HEK293 (cell line): ENCODE measurements at regions not wholly inside any gene's neighbourhood (a gene's known extent, or its start where the extent isn't known, plus 50 kb on each side); places are given as distances from the start of the nearest gene placed in this dataset.

Source experiments
- AEBP2 ChIP-seq: fragments of 450-650 bp; formaldehyde crosslinking; IDR thresholded peaks from 2 replicates; pipeline ENCODE4 v1.5.1; 2016; ENCODE audit warnings: missing biosample characterization, missing genetic modification characterization, borderline replicate concordance
- EGR2 ChIP-seq: fragments of 450-650 bp; formaldehyde crosslinking; IDR thresholded peaks from 2 replicates; pipeline ENCODE4 v1.5.1; 2016; ENCODE audit warnings: low read depth, missing biosample characterization, missing genetic modification characterization
- GFI1B ChIP-seq: fragments of 450-650 bp; formaldehyde crosslinking; IDR thresholded peaks from 2 replicates; pipeline ENCODE4 v1.5.1; 2016; ENCODE audit warnings: missing biosample characterization, missing genetic modification characterization
- GLIS2 ChIP-seq: fragments of 450-650 bp; formaldehyde crosslinking; IDR thresholded peaks from 2 replicates; pipeline ENCODE4 v1.5.1; 2016; ENCODE audit warnings: missing biosample characterization, missing genetic modification characterization
- HIC1 ChIP-seq: fragments of 450-650 bp; formaldehyde crosslinking; IDR thresholded peaks from 2 replicates; pipeline ENCODE4 v1.5.1; 2016; ENCODE audit warnings: missing biosample characterization, missing genetic modification characterization
- KLF9 ChIP-seq: fragments of 450-650 bp; formaldehyde crosslinking; IDR thresholded peaks from 2 replicates; pipeline ENCODE4 v1.5.1; 2016; ENCODE audit warnings: missing biosample characterization, missing genetic modification characterization, low read depth
- MYNN ChIP-seq: fragments of 450-650 bp; formaldehyde crosslinking; IDR thresholded peaks from 2 replicates; pipeline ENCODE4 v1.5.1; 2016; ENCODE audit warnings: missing biosample characterization, missing genetic modification characterization, borderline replicate concordance
- MZF1 ChIP-seq: fragments of 450-650 bp; formaldehyde crosslinking; IDR thresholded peaks from 2 replicates; pipeline ENCODE4 v1.5.1; 2017; ENCODE audit warnings: missing biosample characterization, missing genetic modification characterization, borderline replicate concordance
- SALL2 ChIP-seq: fragments of 450-650 bp; formaldehyde crosslinking; IDR thresholded peaks from 2 replicates; pipeline ENCODE4 v1.5.0; 2017; ENCODE audit warnings: missing biosample characterization, mild to moderate bottlenecking, missing genetic modification characterization, borderline replicate concordance
- TCF7L2 ChIP-seq: IDR thresholded peaks from 2 replicates; pipeline ENCODE4 v1.6.1; 2011; ENCODE audit warnings: low read depth, mild to moderate bottlenecking, inconsistent platforms, low read length, moderate library complexity, borderline replicate concordance
- ZBTB1 ChIP-seq: fragments of 450-650 bp; formaldehyde crosslinking; IDR thresholded peaks from 2 replicates; pipeline ENCODE4 v1.5.1; 2016; ENCODE audit warnings: missing biosample characterization, missing genetic modification characterization
- ZBTB21 ChIP-seq: fragments of 450-650 bp; formaldehyde crosslinking; IDR thresholded peaks from 2 replicates; pipeline ENCODE4 v1.5.1; 2017; ENCODE audit warnings: missing biosample characterization, missing genetic modification characterization
- ZFP37 ChIP-seq: fragments of 450-650 bp; formaldehyde crosslinking; IDR thresholded peaks from 2 replicates; pipeline ENCODE4 v1.5.1; 2016; ENCODE audit warnings: missing biosample characterization, missing genetic modification characterization
- ZNF112 ChIP-seq: fragments of 450-650 bp; formaldehyde crosslinking; IDR thresholded peaks from 2 replicates; pipeline ENCODE4 v1.5.0; 2017; ENCODE audit warnings: missing biosample characterization, missing genetic modification characterization
- ZNF2 ChIP-seq: fragments of 450-650 bp; formaldehyde crosslinking; IDR thresholded peaks from 2 replicates; pipeline ENCODE4 v1.5.1; 2016; ENCODE audit warnings: missing biosample characterization, missing genetic modification characterization
- ZNF354C ChIP-seq: fragments of 450-650 bp; formaldehyde crosslinking; IDR thresholded peaks from 2 replicates; pipeline ENCODE4 v1.5.1; 2016; ENCODE audit warnings: missing biosample characterization, missing genetic modification characterization, low read depth, borderline replicate concordance
- ZNF366 ChIP-seq: fragments of 450-650 bp; formaldehyde crosslinking; conservative IDR thresholded peaks from 2 replicates; pipeline ENCODE4 v1.5.1; 2016; ENCODE audit warnings: missing biosample characterization, missing genetic modification characterization
- ZNF561 ChIP-seq: fragments of 450-650 bp; IDR thresholded peaks from 2 replicates; pipeline ENCODE4 v1.5.1; 2018; ENCODE audit warnings: missing biosample characterization, missing genetic modification characterization, borderline replicate concordance
- ZNF580 ChIP-seq: fragments of 450-650 bp; formaldehyde crosslinking; IDR thresholded peaks from 2 replicates; pipeline ENCODE4 v1.5.1; 2016; ENCODE audit warnings: missing biosample characterization, missing genetic modification characterization
- ZNF660 ChIP-seq: fragments of 450-650 bp; IDR thresholded peaks from 2 replicates; pipeline ENCODE4 v1.5.1; 2018; ENCODE audit warnings: missing biosample characterization, mild to moderate bottlenecking, missing genetic modification characterization
- ZNF677 ChIP-seq: fragments of 450-650 bp; IDR thresholded peaks from 2 replicates; pipeline ENCODE4 v1.5.0; 2018; ENCODE audit warnings: missing biosample characterization, mild to moderate bottlenecking, missing genetic modification characterization, moderate library complexity
- ZNF701 ChIP-seq: fragments of 450-650 bp; formaldehyde crosslinking; IDR thresholded peaks from 2 replicates; pipeline ENCODE4 v1.5.1; 2016; ENCODE audit warnings: missing biosample characterization, missing genetic modification characterization
- ZNF76 ChIP-seq: fragments of 450-650 bp; formaldehyde crosslinking; IDR thresholded peaks from 2 replicates; pipeline ENCODE4; 2016; ENCODE audit warnings: low read depth, missing biosample characterization, missing genetic modification characterization, borderline replicate concordance
- ZNF777 ChIP-seq: fragments of 450-650 bp; formaldehyde crosslinking; IDR thresholded peaks from 2 replicates; pipeline ENCODE4 v1.5.1; 2017; ENCODE audit warnings: missing biosample characterization, missing genetic modification characterization, borderline replicate concordance
- ZNF830 ChIP-seq: fragments of 450-650 bp; IDR thresholded peaks from 2 replicates; pipeline ENCODE4 v1.5.0; 2018; ENCODE audit warnings: missing biosample characterization, missing genetic modification characterization, low read depth, mild to moderate bottlenecking, moderate library complexity
- ZNF843 ChIP-seq: fragments of 450-650 bp; formaldehyde crosslinking; IDR thresholded peaks from 2 replicates; pipeline ENCODE4 v1.5.1; 2016; ENCODE audit warnings: missing biosample characterization, missing genetic modification characterization
- ZSCAN18 ChIP-seq: fragments of 450-650 bp; formaldehyde crosslinking; IDR thresholded peaks from 2 replicates; pipeline ENCODE4 v1.5.1; 2016; ENCODE audit warnings: missing biosample characterization, missing genetic modification characterization
- ZSCAN23 ChIP-seq: fragments of 450-650 bp; formaldehyde crosslinking; IDR thresholded peaks from 2 replicates; pipeline ENCODE4 v1.5.1; 2016; ENCODE audit warnings: missing biosample characterization, missing genetic modification characterization
- TF ChIP-seq, protein P1 (sequence below): sonication (generic); formaldehyde crosslinking; IDR thresholded peaks from 2 replicates; pipeline ENCODE4 v1.8.1; 2022; ENCODE audit warnings: mild to moderate bottlenecking, moderate library complexity, missing genetic modification reagents
- TF ChIP-seq, protein P2 (sequence below): fragments of 450-650 bp; formaldehyde crosslinking; IDR thresholded peaks from 2 replicates; pipeline ENCODE4 v1.5.1; 2016; ENCODE audit warnings: missing biosample characterization, missing genetic modification characterization
- TF ChIP-seq, protein P3 (sequence below): fragments of 450-650 bp; formaldehyde crosslinking; IDR thresholded peaks from 2 replicates; pipeline ENCODE4 v1.5.1; 2016; ENCODE audit warnings: missing biosample characterization, missing genetic modification characterization

DNA sequence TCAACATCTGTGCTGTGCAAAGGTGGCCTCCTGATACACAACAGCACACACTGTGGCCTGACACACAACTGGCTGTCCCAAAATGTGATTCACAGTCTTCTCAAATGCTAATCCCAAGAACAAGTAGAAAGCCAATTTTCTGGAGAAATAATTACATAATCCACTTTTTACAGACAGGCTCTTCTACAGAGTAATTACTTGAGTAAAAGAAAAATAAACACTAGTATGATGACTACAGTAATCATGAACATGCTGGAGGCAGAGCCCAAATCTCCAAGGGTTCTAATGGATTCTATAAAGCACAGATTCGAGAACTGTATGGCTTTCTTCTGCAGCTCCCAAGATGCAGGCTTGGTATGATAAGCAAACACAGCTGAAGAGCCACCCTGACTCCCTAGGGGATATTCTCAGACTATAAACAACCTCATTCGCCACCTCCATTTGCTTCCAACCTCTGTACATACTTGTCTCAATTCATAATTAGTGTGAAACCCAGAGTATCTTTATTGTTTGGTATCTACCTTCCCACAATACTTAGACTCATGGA lies 81.9 kb downstream of the SIPA1L2 start (continued):
- TF ChIP-seq KLF9: no peak
- TF ChIP-seq, protein P1, sequence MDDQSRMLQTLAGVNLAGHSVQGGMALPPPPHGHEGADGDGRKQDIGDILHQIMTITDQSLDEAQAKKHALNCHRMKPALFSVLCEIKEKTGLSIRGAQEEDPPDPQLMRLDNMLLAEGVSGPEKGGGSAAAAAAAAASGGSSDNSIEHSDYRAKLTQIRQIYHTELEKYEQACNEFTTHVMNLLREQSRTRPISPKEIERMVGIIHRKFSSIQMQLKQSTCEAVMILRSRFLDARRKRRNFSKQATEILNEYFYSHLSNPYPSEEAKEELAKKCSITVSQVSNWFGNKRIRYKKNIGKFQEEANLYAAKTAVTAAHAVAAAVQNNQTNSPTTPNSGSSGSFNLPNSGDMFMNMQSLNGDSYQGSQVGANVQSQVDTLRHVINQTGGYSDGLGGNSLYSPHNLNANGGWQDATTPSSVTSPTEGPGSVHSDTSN (CRISPR knock-in tag): no peak
- TF ChIP-seq ZNF366 (tag by site-specific recombination): peak; percentile 78
- no peak for TF ChIP-seq SALL2 (tag by site-specific recombination)
- no peak for TF ChIP-seq ZNF701
- TF ChIP-seq GLIS2 (tag by site-specific recombination): no peak
- no peak for TF ChIP-seq AEBP2 (tag by site-specific recombination)
- TF ChIP-seq ZBTB21 (tag by site-specific recombination): no peak; the same call in 1 of the 2 replicates
- TF ChIP-seq MYNN (tag by site-specific recombination): no peak
- TF ChIP-seq, protein P2, sequence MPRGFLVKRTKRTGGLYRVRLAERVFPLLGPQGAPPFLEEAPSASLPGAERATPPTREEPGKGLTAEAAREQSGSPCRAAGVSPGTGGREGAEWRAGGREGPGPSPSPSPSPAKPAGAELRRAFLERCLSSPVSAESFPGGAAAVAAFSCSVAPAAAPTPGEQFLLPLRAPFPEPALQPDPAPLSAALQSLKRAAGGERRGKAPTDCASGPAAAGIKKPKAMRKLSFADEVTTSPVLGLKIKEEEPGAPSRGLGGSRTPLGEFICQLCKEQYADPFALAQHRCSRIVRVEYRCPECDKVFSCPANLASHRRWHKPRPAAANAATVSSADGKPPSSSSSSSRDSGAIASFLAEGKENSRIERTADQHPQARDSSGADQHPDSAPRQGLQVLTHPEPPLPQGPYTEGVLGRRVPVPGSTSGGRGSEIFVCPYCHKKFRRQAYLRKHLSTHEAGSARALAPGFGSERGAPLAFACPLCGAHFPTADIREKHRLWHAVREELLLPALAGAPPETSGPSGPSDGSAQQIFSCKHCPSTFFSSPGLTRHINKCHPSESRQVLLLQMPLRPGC (tag by site-specific recombination): peak; percentile 94
- no peak for TF ChIP-seq EGR2 (tag by site-specific recombination)
- TF ChIP-seq TCF7L2: 0 out of 2 replicates have a peak, but pooled peaks have one; percentile 27
- no peak for TF ChIP-seq ZNF112 (tag by site-specific recombination)
- TF ChIP-seq HIC1 (tag by site-specific recombination): peak; percentile 68; the same call in 1 of the 2 replicates
- TF ChIP-seq ZNF354C (tag by site-specific recombination): no peak
- 0 out of 2 replicates have a peak, but pooled peaks have one; percentile 34 for TF ChIP-seq ZNF561 (tag by site-specific recombination)
- 0 out of 2 replicates have a peak, but pooled peaks have one; percentile 25 for TF ChIP-seq ZNF76 (tag by site-specific recombination)
- peak; percentile 48; the same call in 1 of the 2 replicates for TF ChIP-seq ZBTB1
- no peak for TF ChIP-seq ZSCAN18
- peak; percentile 62 for TF ChIP-seq ZNF660
- TF ChIP-seq GFI1B (tag by site-specific recombination): peak; percentile 90
- TF ChIP-seq ZNF677 (tag by site-specific recombination): no peak
- TF ChIP-seq, protein P3, sequence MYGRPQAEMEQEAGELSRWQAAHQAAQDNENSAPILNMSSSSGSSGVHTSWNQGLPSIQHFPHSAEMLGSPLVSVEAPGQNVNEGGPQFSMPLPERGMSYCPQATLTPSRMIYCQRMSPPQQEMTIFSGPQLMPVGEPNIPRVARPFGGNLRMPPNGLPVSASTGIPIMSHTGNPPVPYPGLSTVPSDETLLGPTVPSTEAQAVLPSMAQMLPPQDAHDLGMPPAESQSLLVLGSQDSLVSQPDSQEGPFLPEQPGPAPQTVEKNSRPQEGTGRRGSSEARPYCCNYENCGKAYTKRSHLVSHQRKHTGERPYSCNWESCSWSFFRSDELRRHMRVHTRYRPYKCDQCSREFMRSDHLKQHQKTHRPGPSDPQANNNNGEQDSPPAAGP (tag by site-specific recombination): no peak
- TF ChIP-seq MZF1 (tag by site-specific recombination): no peak
- TF ChIP-seq ZNF830 (tag by site-specific recombination): no peak
- TF ChIP-seq ZNF843 (tag by site-specific recombination): peak; percentile 90
- peak; percentile 86; the same call in 1 of the 2 replicates for TF ChIP-seq ZSCAN23
- TF ChIP-seq ZFP37 (tag by site-specific recombination): no peak
- peak; percentile 43; the same call in 1 of the 2 replicates for TF ChIP-seq ZNF580 (tag by site-specific recombination)
- no peak for TF ChIP-seq ZNF777 (tag by site-specific recombination)
- peak; percentile 86 for TF ChIP-seq ZNF2 (tag by site-specific recombination)
